GM08714 (cell line): ENCODE measurements at regions not wholly inside any gene's neighbourhood (a gene's known extent, or its start where the extent isn't known, plus 50 kb on each side); places are given as distances from the start of the nearest gene placed in this dataset.

Experiments
- H3K4me3 ChIP-seq: fragments of 200-500 bp; sonication (Bioruptor generic); 2 replicates; pipeline ENCODE4 v1.5.1; 2014; ENCODE audit warnings: mild to moderate bottlenecking, low read length, inconsistent platforms
- ZNF274 ChIP-seq: IDR thresholded peaks from 2 replicates; pipeline ENCODE4 v1.6.1; 2012; ENCODE audit warnings: mild to moderate bottlenecking, low read depth, low read length

GRCh38 chr13:50706505-50706904, 137.0 kb downstream of the DLEU7 start:
- H3K4me3 ChIP-seq = no peak overlapping the region
- no peak for TF ChIP-seq ZNF274

GRCh38 chr13:50707628-50708027, 135.9 kb downstream of the DLEU7 start:
- TF ChIP-seq ZNF274 = no peak
- H3K4me3 ChIP-seq = no peak overlapping the region

GRCh38 chr13:50708461-50708860, 135.0 kb downstream of the DLEU7 start:
- TF ChIP-seq ZNF274 = no peak
- H3K4me3 ChIP-seq = no peak overlapping the region

- TF ChIP-seq ZNF274 = no peak
- H3K4me3 ChIP-seq = no peak overlapping the region
Measured at GRCh38 chr13:50709058-50709457, 134.4 kb downstream of the DLEU7 start.

GRCh38 chr13:50711131-50711815, 132.2 kb downstream of the DLEU7 start:
- H3K4me3 ChIP-seq = no peak overlapping the region
- no peak for TF ChIP-seq ZNF274

- H3K4me3 ChIP-seq = no peak overlapping the region
- TF ChIP-seq ZNF274 = no peak
Measured at GRCh38 chr13:50711996-50712395, 131.5 kb downstream of the DLEU7 start.

GRCh38 chr13:50712456-50712855, 131.0 kb downstream of the DLEU7 start:
- no peak for TF ChIP-seq ZNF274
- no peak overlapping the region for H3K4me3 ChIP-seq

GRCh38 chr13:50712881-50713280, 130.6 kb downstream of the DLEU7 start:
- no peak for TF ChIP-seq ZNF274
- no peak overlapping the region for H3K4me3 ChIP-seq

- TF ChIP-seq ZNF274 = no peak
- no peak overlapping the region; the same call in 1 of the 2 replicates for H3K4me3 ChIP-seq
Measured at GRCh38 chr13:50713523-50714248, 129.8 kb downstream of the DLEU7 start.

- no peak overlapping the region for H3K4me3 ChIP-seq
- no peak for TF ChIP-seq ZNF274
Measured at GRCh38 chr13:50714891-50715290, 128.6 kb downstream of the DLEU7 start.

- H3K4me3 ChIP-seq = no peak overlapping the region
- no peak for TF ChIP-seq ZNF274
Measured at GRCh38 chr13:50715402-50716146, 127.9 kb downstream of the DLEU7 start.

- H3K4me3 ChIP-seq = no peak overlapping the region
- no peak for TF ChIP-seq ZNF274
Measured at GRCh38 chr13:50720861-50721671, 122.4 kb downstream of the DLEU7 start.

GRCh38 chr13:50721672-50721992, 121.9 kb downstream of the DLEU7 start:
- TF ChIP-seq ZNF274 = no peak

More at GRCh38 chr13:50721672-50721992, 121.9 kb downstream of the DLEU7 start:
- H3K4me3 ChIP-seq = no peak overlapping the region
